SK-N-SH (cell line): ENCODE measurements at regions not wholly inside any gene's neighbourhood (a gene's known extent, or its start where the extent isn't known, plus 50 kb on each side); places are given as distances from the start of the nearest gene placed in this dataset.

Experiments
- CTCF ChIA-PET: fragments of 300-600, 350-600 bp; formaldehyde crosslinking; extraction: SDS; loops from one replicate; lab custom pipeline; 2021; lab: Yijun Ruan, JAX
- POLR2A ChIA-PET: fragments of 350-600 bp; sonication (Branson Sonifier 250); formaldehyde crosslinking; extraction: SDS; loops from one replicate; lab custom pipeline; 2020; ENCODE audit warnings: antibody characterized with exemption, inconsistent platforms; lab: Yijun Ruan, JAX
- DNase-seq: peaks from one replicate; pipeline ENCODE4 v3.0.0; 2012
- H2AFZ ChIP-seq: fragments of 200-600 bp; sonication (generic); 2 replicates; pipeline ENCODE4 v1.8.1; 2016; ENCODE audit warnings: antibody characterized with exemption, mild to moderate bottlenecking, low read depth
- H3F3A ChIP-seq: fragments of 200-600 bp; sonication (generic); replicated peaks from 2 replicates; pipeline ENCODE3; 2016; ENCODE audit warnings: antibody characterized with exemption, mild to moderate bottlenecking; ENCODE audit not compliant: insufficient read depth
- H3K27ac ChIP-seq, 2 experiments: fragments of 200-500 bp in 1 of 2; fragments of 200-600 bp in 1 of 2; sonication (Bioruptor generic) in 1 of 2; sonication (generic), shearing (Covaris generic) in 1 of 2; 2 replicates each; pipeline versions ENCODE4 v1.5.1 to v1.6.1; 2014 to 2016; ENCODE audit warnings: low read depth in 2 of 2, inconsistent platforms in 1 of 2, low read length in 1 of 2, mild to moderate bottlenecking in 1 of 2, mixed read lengths in 1 of 2
- H3K27me3 ChIP-seq: fragments of 200-600 bp; sonication (generic), shearing (Covaris generic); 2 replicates; pipeline ENCODE4 v1.6.1; 2016; ENCODE audit warnings: mixed run types; ENCODE audit not compliant: insufficient read depth
- H3K36me3 ChIP-seq, 2 experiments: fragments of 200-500 bp in 1 of 2; fragments of 200-600 bp in 1 of 2; sonication (Bioruptor generic) in 1 of 2; sonication (generic) in 1 of 2; replicated peaks in 1 of 2; 2 replicates each; pipeline versions ENCODE3 to v1.5.1; 2014 to 2016; ENCODE audit warnings: low read length in 1 of 2, mild to moderate bottlenecking in 1 of 2; ENCODE audit not compliant: insufficient read depth in 2 of 2, control insufficient read depth in 1 of 2
- H3K4me1 ChIP-seq, 2 experiments: fragments of 200-500 bp in 1 of 2; fragments of 200-600 bp in 1 of 2; sonication (Bioruptor generic) in 1 of 2; sonication (generic), shearing (Covaris generic) in 1 of 2; 2 replicates each; pipeline versions ENCODE4 v1.5.1 to v1.6.1; 2014 to 2016; ENCODE audit warnings: low read depth in 1 of 2, low read length in 1 of 2, mixed run types in 1 of 2; ENCODE audit not compliant: insufficient read depth in 2 of 2, control insufficient read depth in 1 of 2
- H3K4me2 ChIP-seq: fragments of 200-600 bp; sonication (generic), shearing (Covaris generic); 2 replicates; pipeline ENCODE4 v1.6.1; 2017; ENCODE audit warnings: mixed run types
- H3K4me3 ChIP-seq, 2 experiments: fragments of 200-500 bp in 1 of 2; fragments of 200-600 bp in 1 of 2; sonication (Bioruptor generic) in 1 of 2; sonication (generic), shearing (Covaris generic) in 1 of 2; 2 replicates each; pipeline versions ENCODE4 v1.5.1 to v1.8.1; 2014 to 2016; ENCODE audit warnings: low read depth in 2 of 2, inconsistent platforms in 1 of 2, low read length in 1 of 2, mild to moderate bottlenecking in 1 of 2, mixed read lengths in 1 of 2, moderate library complexity in 1 of 2
- H3K79me2 ChIP-seq: fragments of 200-600 bp; sonication (generic); 2 replicates; pipeline ENCODE4 v1.8.1; 2017; ENCODE audit warnings: mild to moderate bottlenecking; ENCODE audit not compliant: insufficient read depth
- H3K9ac ChIP-seq: fragments of 200-600 bp; sonication (generic); 2 replicates; pipeline ENCODE4 v1.6.1; 2017; ENCODE audit warnings: mixed run types
- H3K9me2 ChIP-seq: fragments of 200-600 bp; sonication (generic); 2 replicates; pipeline ENCODE4 v1.6.1; 2017; ENCODE audit warnings: mixed run types
- H3K9me3 ChIP-seq: fragments of 200-600 bp; sonication (generic); 2 replicates; pipeline ENCODE4 v1.6.1; 2017; ENCODE audit warnings: mixed run types, mild to moderate bottlenecking, moderate library complexity
- H4K20me1 ChIP-seq: fragments of 200-600 bp; sonication (generic); 2 replicates; pipeline ENCODE4 v1.6.1; 2017; ENCODE audit warnings: mild to moderate bottlenecking, mixed run types; ENCODE audit not compliant: insufficient read depth
- EP300 ChIP-seq, 2 experiments: IDR thresholded peaks; 2 replicates each; pipeline versions ENCODE4 v1.4.0 to v1.6.1; 2012; ENCODE audit warnings: borderline replicate concordance in 1 of 2, low read depth in 1 of 2, low read length in 1 of 2
- EZH2phosphoT487 ChIP-seq: fragments of 200-600 bp; sonication (generic); IDR thresholded peaks from 2 replicates; pipeline ENCODE4 v1.6.1; 2017; ENCODE audit warnings: low read depth, mixed run types, mild to moderate bottlenecking, antibody characterized with exemption, moderate library complexity, borderline replicate concordance
- FOSL2 ChIP-seq: IDR thresholded peaks from 2 replicates; pipeline ENCODE4 v1.4.0; 2012; ENCODE audit warnings: low read depth, mild to moderate bottlenecking, moderate library complexity, borderline replicate concordance
- GABPA ChIP-seq: IDR thresholded peaks from 2 replicates; pipeline ENCODE4 v1.4.0; 2012; ENCODE audit warnings: low read depth, mild to moderate bottlenecking
- MAX ChIP-seq: IDR thresholded peaks from 2 replicates; pipeline ENCODE4 v1.4.0; 2012; ENCODE audit warnings: low read depth
- NRF1 ChIP-seq: IDR thresholded peaks from 2 replicates; pipeline ENCODE4 v1.6.1; 2012; ENCODE audit warnings: low read depth, mild to moderate bottlenecking, low read length
- RAD21 ChIP-seq: IDR thresholded peaks from 2 replicates; pipeline ENCODE4 v1.6.1; 2012; ENCODE audit warnings: mild to moderate bottlenecking, low read length
- RCOR1 ChIP-seq: fragments of 150-350 bp; IDR thresholded peaks from 2 replicates; pipeline ENCODE4 v1.6.1; 2017; ENCODE audit warnings: antibody characterized with exemption, low read length
- TAF1 ChIP-seq: IDR thresholded peaks from 2 replicates; pipeline ENCODE4 v1.6.1; 2012; ENCODE audit warnings: low read depth, mild to moderate bottlenecking, low read length, moderate library complexity, borderline replicate concordance
- TCF12 ChIP-seq: IDR thresholded peaks from 2 replicates; pipeline ENCODE4 v1.4.0; 2012
- TEAD4 ChIP-seq: IDR thresholded peaks from 2 replicates; pipeline ENCODE4 v1.4.0; 2012; ENCODE audit warnings: mild to moderate bottlenecking, borderline replicate concordance; ENCODE audit not compliant: insufficient read depth
- USF1 ChIP-seq: IDR thresholded peaks from 2 replicates; pipeline ENCODE4 v1.4.0; 2012; ENCODE audit warnings: low read depth, borderline replicate concordance
- YY1 ChIP-seq: IDR thresholded peaks from 2 replicates; pipeline ENCODE4 v1.4.0; 2012; ENCODE audit warnings: low read depth, mild to moderate bottlenecking
- WGBS: methylation state at CpG from one replicate; pipeline ENCODE4 v1.1.6; 2017; ENCODE audit warnings: low lambda C conversion rate; 5-methylcytosine and 5-hydroxymethylcytosine counted together
- TF ChIP-seq, protein P1 (sequence below): IDR thresholded peaks from 2 replicates; pipeline ENCODE4 v1.4.0; 2012; ENCODE audit warnings: low read depth, borderline replicate concordance
- TF ChIP-seq, protein P2 (sequence below): fragments of 150-350 bp; IDR thresholded peaks from 2 replicates; pipeline ENCODE4 v1.6.1; 2016; ENCODE audit warnings: mild to moderate bottlenecking, low read depth, low read length
- TF ChIP-seq, protein P3 (sequence below): fragments of 200-600 bp; sonication (generic); IDR thresholded peaks from 2 replicates; pipeline ENCODE4 v1.6.1; 2017; ENCODE audit warnings: antibody characterized with exemption, mild to moderate bottlenecking, moderate library complexity

DNA sequence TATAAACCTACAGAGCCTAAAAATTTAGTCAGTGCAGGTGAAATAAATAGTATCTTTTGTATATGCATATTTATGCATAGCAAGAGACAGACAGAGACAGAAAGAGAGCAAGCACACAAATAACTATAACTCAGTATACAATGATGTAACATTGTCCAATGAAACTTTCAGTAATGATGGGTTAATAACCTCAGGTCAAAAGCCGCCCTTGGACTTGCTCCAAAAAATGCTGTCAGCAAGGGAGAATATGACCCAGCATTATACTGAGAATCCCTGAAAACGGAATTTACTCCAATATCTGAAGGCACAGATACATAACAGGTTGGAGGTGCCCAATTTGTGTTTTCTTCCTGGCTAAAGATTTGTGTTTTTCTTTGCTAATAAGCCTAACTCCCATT is 590.6 kb upstream of the NOX3 start:
- Histone ChIP-seq H3F3A (peaks cover 1% of the 10 kb centered on the region), H4K20me1 (no peaks in the 10 kb centered on the region), H3K9me3 (no peaks in the 10 kb centered on the region), H2AFZ (no peak overlapping the region), H3K79me2 (no peaks in the 10 kb centered on the region), H3K4me3 (no peak overlapping the region), H3K4me2 (no peak overlapping the region), H3K9me2 (no peaks in the 10 kb centered on the region), H3K9ac (no peak overlapping the region), H3K27me3 (no peaks in the 10 kb centered on the region), H3K4me1 (no peaks in the 10 kb centered on the region; a peak in 1 of 4 replicates), H3K36me3 (no peaks in the 10 kb centered on the region), H3K27ac (no peak overlapping the region)
- ChIA-PET CTCF (no interaction called here), POLR2A (no interaction called here)
- no peak for DNase-seq
- WGBS, result 43% methylated on average over 2 of the region's 2 CpGs
- TF ChIP-seq, protein P1, sequence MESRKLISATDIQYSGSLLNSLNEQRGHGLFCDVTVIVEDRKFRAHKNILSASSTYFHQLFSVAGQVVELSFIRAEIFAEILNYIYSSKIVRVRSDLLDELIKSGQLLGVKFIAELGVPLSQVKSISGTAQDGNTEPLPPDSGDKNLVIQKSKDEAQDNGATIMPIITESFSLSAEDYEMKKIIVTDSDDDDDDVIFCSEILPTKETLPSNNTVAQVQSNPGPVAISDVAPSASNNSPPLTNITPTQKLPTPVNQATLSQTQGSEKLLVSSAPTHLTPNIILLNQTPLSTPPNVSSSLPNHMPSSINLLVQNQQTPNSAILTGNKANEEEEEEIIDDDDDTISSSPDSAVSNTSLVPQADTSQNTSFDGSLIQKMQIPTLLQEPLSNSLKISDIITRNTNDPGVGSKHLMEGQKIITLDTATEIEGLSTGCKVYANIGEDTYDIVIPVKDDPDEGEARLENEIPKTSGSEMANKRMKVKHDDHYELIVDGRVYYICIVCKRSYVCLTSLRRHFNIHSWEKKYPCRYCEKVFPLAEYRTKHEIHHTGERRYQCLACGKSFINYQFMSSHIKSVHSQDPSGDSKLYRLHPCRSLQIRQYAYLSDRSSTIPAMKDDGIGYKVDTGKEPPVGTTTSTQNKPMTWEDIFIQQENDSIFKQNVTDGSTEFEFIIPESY, result no peak
- TF ChIP-seq YY1 (no peak), TEAD4 (no peak), GABPA (no peak), RAD21 (no peak), TAF1 (no peak), FOSL2 (no peak)

- H3F3A ChIP-seq, result peaks cover 4% of the 10 kb centered on the region
- H2AFZ ChIP-seq, result no peak overlapping the region
- CTCF ChIA-PET, result no interaction called here
- TF ChIP-seq MAX (no peak), NRF1 (no peak), USF1 (no peak), EZH2phosphoT487 (no peak), TCF12 (no peak), YY1 (no peak), EP300 (IDR thresholded peaks at IDR 0.05; ENCODE audit: borderline replicate concordance in 1 of 2, low read depth in 1 of 2, low read length in 1 of 2) (no peak), RCOR1 (no peak)
- TF ChIP-seq, protein P2, sequence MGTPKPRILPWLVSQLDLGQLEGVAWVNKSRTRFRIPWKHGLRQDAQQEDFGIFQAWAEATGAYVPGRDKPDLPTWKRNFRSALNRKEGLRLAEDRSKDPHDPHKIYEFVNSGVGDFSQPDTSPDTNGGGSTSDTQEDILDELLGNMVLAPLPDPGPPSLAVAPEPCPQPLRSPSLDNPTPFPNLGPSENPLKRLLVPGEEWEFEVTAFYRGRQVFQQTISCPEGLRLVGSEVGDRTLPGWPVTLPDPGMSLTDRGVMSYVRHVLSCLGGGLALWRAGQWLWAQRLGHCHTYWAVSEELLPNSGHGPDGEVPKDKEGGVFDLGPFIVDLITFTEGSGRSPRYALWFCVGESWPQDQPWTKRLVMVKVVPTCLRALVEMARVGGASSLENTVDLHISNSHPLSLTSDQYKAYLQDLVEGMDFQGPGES, result no peak
- TF ChIP-seq, protein P3, sequence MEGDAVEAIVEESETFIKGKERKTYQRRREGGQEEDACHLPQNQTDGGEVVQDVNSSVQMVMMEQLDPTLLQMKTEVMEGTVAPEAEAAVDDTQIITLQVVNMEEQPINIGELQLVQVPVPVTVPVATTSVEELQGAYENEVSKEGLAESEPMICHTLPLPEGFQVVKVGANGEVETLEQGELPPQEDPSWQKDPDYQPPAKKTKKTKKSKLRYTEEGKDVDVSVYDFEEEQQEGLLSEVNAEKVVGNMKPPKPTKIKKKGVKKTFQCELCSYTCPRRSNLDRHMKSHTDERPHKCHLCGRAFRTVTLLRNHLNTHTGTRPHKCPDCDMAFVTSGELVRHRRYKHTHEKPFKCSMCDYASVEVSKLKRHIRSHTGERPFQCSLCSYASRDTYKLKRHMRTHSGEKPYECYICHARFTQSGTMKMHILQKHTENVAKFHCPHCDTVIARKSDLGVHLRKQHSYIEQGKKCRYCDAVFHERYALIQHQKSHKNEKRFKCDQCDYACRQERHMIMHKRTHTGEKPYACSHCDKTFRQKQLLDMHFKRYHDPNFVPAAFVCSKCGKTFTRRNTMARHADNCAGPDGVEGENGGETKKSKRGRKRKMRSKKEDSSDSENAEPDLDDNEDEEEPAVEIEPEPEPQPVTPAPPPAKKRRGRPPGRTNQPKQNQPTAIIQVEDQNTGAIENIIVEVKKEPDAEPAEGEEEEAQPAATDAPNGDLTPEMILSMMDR, result no peak
Observed at GRCh38 chr6:156045401-156046267, 590.0 kb upstream of the NOX3 start.

More at GRCh38 chr6:156045401-156046267, 590.0 kb upstream of the NOX3 start:
- Histone ChIP-seq H4K20me1 (no peaks in the 10 kb centered on the region), H3K36me3 (no peaks in the 10 kb centered on the region), H3K27ac (no peak overlapping the region), H3K9ac (no peak overlapping the region), H3K4me1 (no peaks in the 10 kb centered on the region; a peak in 1 of 4 replicates), H3K9me2 (no peaks in the 10 kb centered on the region), H3K4me3 (no peak overlapping the region), H3K4me2 (no peak overlapping the region), H3K9me3 (no peaks in the 10 kb centered on the region), H3K79me2 (no peaks in the 10 kb centered on the region), H3K27me3 (no peaks in the 10 kb centered on the region)
- POLR2A ChIA-PET, result no interaction called here
- 74% methylated on average over 6 of the region's 6 CpGs for WGBS
- DNase-seq, result no peak
